GM12878 (cell line): ENCODE measurements at regions not wholly inside any gene's neighbourhood (a gene's known extent, or its start where the extent isn't known, plus 50 kb on each side); places are given as distances from the start of the nearest gene placed in this dataset.

ENCODE experiments used
- BRCA1 ChIP-seq: IDR thresholded peaks from 2 replicates; pipeline ENCODE4 v1.6.1; 2011; ENCODE audit warnings: low read depth, low read length, improper control_type of control experiment
- CEBPB ChIP-seq, 2 experiments: fragments of 150-350 bp in 1 of 2; IDR thresholded peaks; 2 replicates each; pipeline ENCODE4 v1.6.1; 2012 to 2014; ENCODE audit warnings: low read depth in 2 of 2, low read length in 2 of 2, borderline replicate concordance in 1 of 2, inconsistent platforms in 1 of 2
- HCFC1 ChIP-seq: fragments of 150-350 bp; IDR thresholded peaks from 2 replicates; pipeline ENCODE4 v1.6.1; 2014; ENCODE audit warnings: low read length
- MEF2A ChIP-seq: IDR thresholded peaks from 2 replicates; pipeline ENCODE4 v1.6.1; 2011; ENCODE audit warnings: low read depth, mild to moderate bottlenecking, low read length, moderate library complexity; ENCODE audit not compliant: insufficient read depth
- MTA2 ChIP-seq: fragments of 450-650 bp; IDR thresholded peaks from 2 replicates; pipeline ENCODE4 v1.6.1; 2016; ENCODE audit warnings: low read depth, mild to moderate bottlenecking, moderate library complexity
- POLR2AphosphoS5 ChIP-seq: IDR thresholded peaks from 2 replicates; pipeline ENCODE4 v1.6.1; 2011; ENCODE audit warnings: mild to moderate bottlenecking, low read length, inconsistent platforms
- TAF1 ChIP-seq: IDR thresholded peaks from 2 replicates; pipeline ENCODE4 v1.6.1; 2011; ENCODE audit warnings: mild to moderate bottlenecking, low read depth, low read length, borderline replicate concordance
- TF ChIP-seq, protein P1 (sequence below), 3 experiments: IDR thresholded peaks in 2 of 3; conservative IDR thresholded peaks in 1 of 3; 2 replicates each; pipeline ENCODE4 v1.5.1; 2011; ENCODE audit warnings: low read depth in 3 of 3, low read length in 3 of 3, mild to moderate bottlenecking in 3 of 3, control low read depth in 2 of 3, moderate library complexity in 2 of 3, inconsistent platforms in 1 of 3, mixed read lengths in 1 of 3; ENCODE audit not compliant: control insufficient read depth in 2 of 3, insufficient read depth in 1 of 3; ENCODE audit errors: extremely low read depth in 1 of 3

DNA sequence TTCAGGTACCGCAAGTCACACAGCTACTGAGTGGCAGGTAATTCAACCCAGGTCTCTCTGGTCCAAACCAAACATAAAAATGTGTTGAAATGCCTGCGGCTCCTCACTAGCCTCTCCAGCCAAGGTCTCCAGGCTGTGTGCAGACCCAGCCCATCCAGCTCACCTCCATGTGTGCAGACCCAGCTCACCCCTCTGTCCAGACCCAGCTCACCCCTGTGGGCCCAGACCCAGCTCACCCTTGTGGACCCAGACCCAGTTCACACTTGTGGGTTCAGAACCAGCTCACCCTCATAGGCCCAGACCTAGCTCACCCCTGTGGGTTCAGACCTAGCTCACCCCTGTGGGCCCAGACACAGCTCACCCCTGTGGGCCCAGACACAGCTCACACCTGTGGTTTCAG lies 188.0 kb upstream of the ADCY2 start:
- no peak for TF ChIP-seq BRCA1
- TF ChIP-seq, protein P1, sequence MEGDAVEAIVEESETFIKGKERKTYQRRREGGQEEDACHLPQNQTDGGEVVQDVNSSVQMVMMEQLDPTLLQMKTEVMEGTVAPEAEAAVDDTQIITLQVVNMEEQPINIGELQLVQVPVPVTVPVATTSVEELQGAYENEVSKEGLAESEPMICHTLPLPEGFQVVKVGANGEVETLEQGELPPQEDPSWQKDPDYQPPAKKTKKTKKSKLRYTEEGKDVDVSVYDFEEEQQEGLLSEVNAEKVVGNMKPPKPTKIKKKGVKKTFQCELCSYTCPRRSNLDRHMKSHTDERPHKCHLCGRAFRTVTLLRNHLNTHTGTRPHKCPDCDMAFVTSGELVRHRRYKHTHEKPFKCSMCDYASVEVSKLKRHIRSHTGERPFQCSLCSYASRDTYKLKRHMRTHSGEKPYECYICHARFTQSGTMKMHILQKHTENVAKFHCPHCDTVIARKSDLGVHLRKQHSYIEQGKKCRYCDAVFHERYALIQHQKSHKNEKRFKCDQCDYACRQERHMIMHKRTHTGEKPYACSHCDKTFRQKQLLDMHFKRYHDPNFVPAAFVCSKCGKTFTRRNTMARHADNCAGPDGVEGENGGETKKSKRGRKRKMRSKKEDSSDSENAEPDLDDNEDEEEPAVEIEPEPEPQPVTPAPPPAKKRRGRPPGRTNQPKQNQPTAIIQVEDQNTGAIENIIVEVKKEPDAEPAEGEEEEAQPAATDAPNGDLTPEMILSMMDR (IDR thresholded peaks at IDR 0.05 in 2 of 3, conservative IDR thresholded peaks at IDR 0.05 in 1 of 3; ENCODE audit: control insufficient read depth in 2 of 3, extremely low read depth in 1 of 3, insufficient read depth in 1 of 3, low read depth in 3 of 3, low read length in 3 of 3): no peak
- TF ChIP-seq HCFC1: no peak
- TF ChIP-seq MTA2: no peak
- no peak for TF ChIP-seq POLR2AphosphoS5
- no peak for TF ChIP-seq MEF2A
- no peak for TF ChIP-seq CEBPB (IDR thresholded peaks at IDR 0.05; ENCODE audit: borderline replicate concordance in 1 of 2, low read depth in 2 of 2, low read length in 2 of 2)
- no peak for TF ChIP-seq TAF1
